ENCODE measurements at regions not wholly inside any gene's neighbourhood (a gene's known extent, or its start where the extent isn't known, plus 50 kb on each side); places are given as distances from the start of the nearest gene placed in this dataset.

- DNase-seq (no peak), ATAC-seq (ENCODE audit: low read depth) (no peak)
- Histone ChIP-seq H3K4me3 (ENCODE audit: insufficient read depth, low read depth, low read length) (no peak overlapping the region), H3K4ac (ENCODE audit: low read depth, low read length) (no peak overlapping the region), H4K5ac (ENCODE audit: low read depth, low read length) (no peak overlapping the region), H2AK9ac (replicated peaks; ENCODE audit: low read depth, low read length, poor library complexity) (no peak overlapping the region), H3K27ac (ENCODE audit: insufficient read depth, low read length) (no peak overlapping the region), H3K9ac (ENCODE audit: low read depth, low read length) (no peak overlapping the region), H2BK5ac (ENCODE audit: low read depth, low read length, poor library complexity, severe bottlenecking) (no peak overlapping the region), H3K18ac (ENCODE audit: low read depth, low read length) (no peak overlapping the region), H3K9me3 (ENCODE audit: control insufficient read depth, insufficient read depth, low read length) (peaks cover 3% of the 10 kb centered on the region; the same call in 1 of the 2 replicates), H2AK5ac (ENCODE audit: low read depth, low read length) (no peak overlapping the region), H3K23ac (ENCODE audit: low read depth, low read length) (no peak overlapping the region), H3K36me3 (ENCODE audit: control insufficient read depth, insufficient read depth, low read length) (no peaks in the 10 kb centered on the region), H3K56ac (ENCODE audit: extremely low read depth, insufficient read depth, low read length) (no peak overlapping the region), H3K14ac (replicated peaks; ENCODE audit: low read depth, low read length) (no peak overlapping the region), H3K4me1 (ENCODE audit: control insufficient read depth, insufficient read depth, low read length) (no peaks in the 10 kb centered on the region), H3K4me2 (ENCODE audit: low read depth, low read length) (no peak overlapping the region), H3K79me1 (ENCODE audit: low read depth in 1 of 2, low read length in 2 of 2) (no peaks in the 10 kb centered on the region), H3K27me3 (ENCODE audit: control insufficient read depth, insufficient read depth, low read length) (no peaks in the 10 kb centered on the region), H2AFZ (replicated peaks; ENCODE audit: low read length, poor library complexity) (no peak overlapping the region), H3K9me1 (ENCODE audit: insufficient read depth, low read length) (no peaks in the 10 kb centered on the region), H2BK20ac (ENCODE audit: low read depth, low read length) (no peak overlapping the region), H4K91ac (ENCODE audit: insufficient read depth, low read depth, low read length) (no peak overlapping the region), H4K20me1 (ENCODE audit: insufficient read depth, low read length) (no peaks in the 10 kb centered on the region), H2BK120ac (ENCODE audit: low read depth, low read length) (no peak overlapping the region), H2BK15ac (ENCODE audit: low read depth, low read length) (no peak overlapping the region), H4K8ac (ENCODE audit: low read depth in 2 of 2, low read length in 2 of 2) (no peak overlapping the region)
- TF ChIP-seq POLR2A (IDR thresholded peaks at IDR 0.05; ENCODE audit: low read depth, low read length) (no peak), SMC3 (IDR thresholded peaks at IDR 0.05; ENCODE audit: low read depth, low read length) (no peak), BHLHE40 (IDR thresholded peaks at IDR 0.05; ENCODE audit: low read depth, low read length) (no peak), RFX5 (IDR thresholded peaks at IDR 0.05; ENCODE audit: low read depth, low read length) (no peak)
- ChIA-PET POLR2A (ENCODE audit: unreplicated experiment) (no interaction called here), CTCF (no interaction called here)
- in situ Hi-C loops (cut with MboI; ENCODE audit: low sequenced_read_pairs) = no loop called here
- WGBS, 2 experiments (ENCODE audit: extremely low coverage in 2 of 2, insufficient read length in 1 of 2) = 25% methylated on average over 2 of the region's 5 CpGs; no CpG with 5 or more reads in 1 of the 2 experiments
- BruUV-seq (replicated peaks) = no TSS peak
- dilution Hi-C loops (cut with HindIII; ENCODE audit: low sequenced_read_pairs, unreplicated experiment) = no loop called here
- intact Hi-C loops (cut with micrococcal nuclease) = no loop called here
These were observed 323.5 kb downstream of the FAM47A start for GRCh38 chrX:33808636-33809035.

Measured in IMR-90 (cell line).